ENCODE measurements at regions not wholly inside any gene's neighbourhood (a gene's known extent, or its start where the extent isn't known, plus 50 kb on each side); places are given as distances from the start of the nearest gene placed in this dataset.
"Not testable (repeated sequence)": the region's sequence is repeated elsewhere in the genome, so short reads cannot be mapped to it uniquely, and the experiment has no call there.

DNA sequence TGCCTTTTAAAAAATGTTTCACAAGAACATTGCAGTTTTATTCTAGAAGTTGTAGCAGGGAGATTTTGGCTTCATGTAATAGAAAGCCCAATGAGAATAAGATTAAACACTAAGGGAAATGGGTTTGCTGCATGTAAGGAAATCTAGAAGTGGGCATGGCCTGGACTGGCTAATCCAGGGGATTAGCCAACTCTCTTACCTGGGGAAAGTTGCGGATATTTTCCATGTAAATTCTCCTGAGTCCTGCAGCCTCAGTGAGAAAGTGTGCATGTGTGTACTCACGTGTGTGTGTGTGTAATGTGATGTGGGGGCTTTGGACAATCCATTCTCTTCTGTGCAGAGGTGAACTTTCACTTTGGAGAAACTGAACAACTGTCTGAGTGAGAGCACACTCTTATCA, 775.1 kb upstream of the TPTE start:
- not testable (repeated sequence) for H3K27me3 ChIP-seq (ENCODE audit: control insufficient read depth, insufficient read depth, low read length); H3K36me3 ChIP-seq (replicated peaks; ENCODE audit: control insufficient read depth, insufficient read depth, low read length); H3K4me3 ChIP-seq (ENCODE audit: insufficient read depth, low read depth, low read length); DNase-seq

GRCh38 chr21:9746831-9747606, 774.4 kb upstream of the TPTE start:
- not testable (repeated sequence) for H3K4me3 ChIP-seq (ENCODE audit: insufficient read depth, low read depth, low read length); DNase-seq; H3K36me3 ChIP-seq (replicated peaks; ENCODE audit: control insufficient read depth, insufficient read depth, low read length); H3K27me3 ChIP-seq (ENCODE audit: control insufficient read depth, insufficient read depth, low read length)

GRCh38 chr21:9747870-9748269, 773.5 kb upstream of the TPTE start:
- DNase-seq; H3K36me3 ChIP-seq (replicated peaks; ENCODE audit: control insufficient read depth, insufficient read depth, low read length); H3K27me3 ChIP-seq (ENCODE audit: control insufficient read depth, insufficient read depth, low read length); H3K4me3 ChIP-seq (ENCODE audit: insufficient read depth, low read depth, low read length): not testable (repeated sequence)

GRCh38 chr21:9748451-9748850, 772.9 kb upstream of the TPTE start:
- not testable (repeated sequence) for H3K4me3 ChIP-seq (ENCODE audit: insufficient read depth, low read depth, low read length); H3K36me3 ChIP-seq (replicated peaks; ENCODE audit: control insufficient read depth, insufficient read depth, low read length); DNase-seq; H3K27me3 ChIP-seq (ENCODE audit: control insufficient read depth, insufficient read depth, low read length)

- not testable (repeated sequence) for H3K36me3 ChIP-seq (replicated peaks; ENCODE audit: control insufficient read depth, insufficient read depth, low read length); H3K4me3 ChIP-seq (ENCODE audit: insufficient read depth, low read depth, low read length); DNase-seq; H3K27me3 ChIP-seq (ENCODE audit: control insufficient read depth, insufficient read depth, low read length)
Measured at GRCh38 chr21:9749741-9750230, 771.6 kb upstream of the TPTE start.

- Histone ChIP-seq H3K4me3 (ENCODE audit: insufficient read depth, low read depth, low read length) (no peak overlapping the region), H3K36me3 (replicated peaks; ENCODE audit: control insufficient read depth, insufficient read depth, low read length) (no peaks in the 10 kb centered on the region), H3K27me3 (ENCODE audit: control insufficient read depth, insufficient read depth, low read length) (no peaks in the 10 kb centered on the region)
- no peak for DNase-seq
Measured at GRCh38 chr21:9750341-9751086, 770.9 kb upstream of the TPTE start.

DNA sequence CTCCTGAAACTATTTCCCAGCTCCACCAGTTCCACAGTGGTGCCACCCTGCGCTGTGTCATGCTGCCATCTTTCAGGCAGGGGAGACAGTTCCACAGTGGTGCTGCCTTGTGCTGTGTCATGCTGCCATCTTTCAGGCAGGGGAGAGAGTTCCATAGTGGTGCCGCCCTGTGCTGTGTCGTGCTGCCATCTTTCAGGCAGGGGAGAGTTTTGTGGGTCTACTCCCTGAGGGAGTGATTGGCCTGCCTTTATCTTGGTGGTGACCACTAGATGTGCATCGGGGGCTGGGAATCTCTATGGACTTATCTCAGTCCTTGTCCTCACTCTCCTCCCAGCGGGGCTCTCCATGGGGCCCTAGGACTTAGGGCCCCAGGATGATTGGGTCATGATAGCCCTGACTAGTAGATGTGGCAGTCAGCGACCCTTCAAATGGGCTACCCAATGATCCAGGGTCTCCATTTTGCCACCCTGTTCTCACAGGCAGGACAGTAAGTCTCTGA, 770.2 kb upstream of the TPTE start:
- DNase-seq; H3K27me3 ChIP-seq (ENCODE audit: control insufficient read depth, insufficient read depth, low read length); H3K4me3 ChIP-seq (ENCODE audit: insufficient read depth, low read depth, low read length); H3K36me3 ChIP-seq (replicated peaks; ENCODE audit: control insufficient read depth, insufficient read depth, low read length): not testable (repeated sequence)

GRCh38 chr21:9752028-9752427, 769.4 kb upstream of the TPTE start:
- not testable (repeated sequence) for DNase-seq; H3K36me3 ChIP-seq (replicated peaks; ENCODE audit: control insufficient read depth, insufficient read depth, low read length); H3K27me3 ChIP-seq (ENCODE audit: control insufficient read depth, insufficient read depth, low read length); H3K4me3 ChIP-seq (ENCODE audit: insufficient read depth, low read depth, low read length)

- DNase-seq; H3K4me3 ChIP-seq (ENCODE audit: insufficient read depth, low read depth, low read length); H3K27me3 ChIP-seq (ENCODE audit: control insufficient read depth, insufficient read depth, low read length); H3K36me3 ChIP-seq (replicated peaks; ENCODE audit: control insufficient read depth, insufficient read depth, low read length): not testable (repeated sequence)
Measured at GRCh38 chr21:9753441-9753840, 767.9 kb upstream of the TPTE start.

DNA sequence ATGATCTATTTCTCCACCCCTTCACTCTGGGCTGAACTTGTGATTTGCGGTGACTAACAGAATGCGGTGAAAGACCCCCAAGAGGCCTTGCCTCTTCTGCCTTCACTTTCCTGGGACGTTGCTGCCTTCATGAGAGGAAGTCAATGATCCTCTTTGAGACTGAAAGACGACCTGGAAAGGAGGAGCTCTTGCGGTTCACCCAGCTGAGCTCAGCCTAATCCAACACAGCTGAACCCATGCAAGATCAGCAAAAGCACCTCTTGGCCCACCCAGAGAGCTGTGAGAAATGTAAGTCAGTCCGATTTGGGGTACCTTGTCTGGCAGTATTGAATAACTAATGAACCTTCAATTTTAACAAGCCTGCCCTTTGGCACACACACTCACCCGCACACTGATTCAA, 767.4 kb upstream of the TPTE start:
- DNase-seq = no peak
- Histone ChIP-seq H3K27me3 (ENCODE audit: control insufficient read depth, insufficient read depth, low read length) (no peaks in the 10 kb centered on the region), H3K36me3 (replicated peaks; ENCODE audit: control insufficient read depth, insufficient read depth, low read length) (no peaks in the 10 kb centered on the region), H3K4me3 (ENCODE audit: insufficient read depth, low read depth, low read length) (no peak overlapping the region)

DNA sequence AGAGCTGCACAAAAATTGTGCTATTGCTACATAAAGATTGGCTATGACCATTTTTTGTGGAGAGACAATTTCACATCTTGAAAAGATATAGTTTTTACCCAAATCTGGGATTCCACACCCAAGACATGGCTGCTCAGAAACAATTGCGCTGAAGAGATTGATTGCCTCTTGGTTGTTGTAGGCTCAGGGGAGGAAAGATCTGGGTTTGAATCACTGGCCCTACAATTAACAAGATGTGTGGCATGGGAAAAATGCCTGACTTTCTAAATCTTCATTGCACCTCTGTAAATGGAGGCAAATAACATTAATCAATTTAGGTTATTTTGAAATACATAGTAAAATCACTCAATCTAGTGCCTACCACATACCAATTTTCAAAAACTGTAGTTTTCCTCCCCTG, 766.9 kb upstream of the TPTE start:
- H3K4me3 ChIP-seq (ENCODE audit: insufficient read depth, low read depth, low read length); H3K27me3 ChIP-seq (ENCODE audit: control insufficient read depth, insufficient read depth, low read length); H3K36me3 ChIP-seq (replicated peaks; ENCODE audit: control insufficient read depth, insufficient read depth, low read length); DNase-seq: not testable (repeated sequence)

DNA sequence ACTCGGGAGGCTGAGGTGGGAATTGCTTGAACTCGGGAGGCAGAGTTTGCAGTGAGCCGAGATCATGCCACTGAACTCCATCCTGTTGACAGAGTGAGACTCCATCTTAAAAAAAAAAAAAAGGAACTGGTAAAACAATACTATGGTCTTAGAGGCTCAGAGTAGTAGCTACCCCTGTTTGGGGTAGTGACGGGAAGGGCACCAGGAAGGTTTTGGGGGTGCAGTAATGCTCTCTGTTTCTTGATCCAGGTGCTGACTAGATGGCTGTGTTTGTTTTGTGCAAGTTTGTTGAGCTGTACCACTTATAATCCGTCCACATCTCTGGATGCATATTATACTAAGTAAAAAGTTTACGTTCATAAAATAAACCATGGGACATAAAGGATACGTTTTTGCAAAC, 765.8 kb upstream of the TPTE start:
- Histone ChIP-seq H3K4me3 (ENCODE audit: insufficient read depth, low read depth, low read length) (no peak overlapping the region), H3K36me3 (replicated peaks; ENCODE audit: control insufficient read depth, insufficient read depth, low read length) (no peaks in the 10 kb centered on the region), H3K27me3 (ENCODE audit: control insufficient read depth, insufficient read depth, low read length) (no peaks in the 10 kb centered on the region)
- no peak for DNase-seq

GRCh38 chr21:9756677-9757076, 764.7 kb upstream of the TPTE start:
- H3K27me3 ChIP-seq (ENCODE audit: control insufficient read depth, insufficient read depth, low read length) = no peaks in the 10 kb centered on the region

GRCh38 chr21:9757118-9757517, 764.3 kb upstream of the TPTE start:
- not testable (repeated sequence) for H3K27me3 ChIP-seq (ENCODE audit: control insufficient read depth, insufficient read depth, low read length); H3K4me3 ChIP-seq (ENCODE audit: insufficient read depth, low read depth, low read length); H3K36me3 ChIP-seq (replicated peaks; ENCODE audit: control insufficient read depth, insufficient read depth, low read length); DNase-seq

More at GRCh38 chr21:9756677-9757076, 764.7 kb upstream of the TPTE start:
- no peaks in the 10 kb centered on the region for H3K36me3 ChIP-seq (replicated peaks; ENCODE audit: control insufficient read depth, insufficient read depth, low read length)
- no peak for DNase-seq
- H3K4me3 ChIP-seq (ENCODE audit: insufficient read depth, low read depth, low read length) = no peak overlapping the region

GRCh38 chr21:9757572-9757971, 763.8 kb upstream of the TPTE start:
- H3K4me3 ChIP-seq (ENCODE audit: insufficient read depth, low read depth, low read length); H3K27me3 ChIP-seq (ENCODE audit: control insufficient read depth, insufficient read depth, low read length); H3K36me3 ChIP-seq (replicated peaks; ENCODE audit: control insufficient read depth, insufficient read depth, low read length); DNase-seq: not testable (repeated sequence)
